Esophagus muscularis mucosa (tissue), 4 donors: ENCODE measurements at regions not wholly inside any gene's neighbourhood (a gene's known extent, or its start where the extent isn't known, plus 50 kb on each side); places are given as distances from the start of the nearest gene placed in this dataset.
"Not testable (repeated sequence)": the region's sequence is repeated elsewhere in the genome, so short reads cannot be mapped to it uniquely, and the experiment has no call there.

Experiments used
- DNase-seq: peaks from one replicate; pipeline ENCODE4 v3.0.0-alpha.2; 2017; ENCODE audit errors: extremely low spot score
- H3K27ac ChIP-seq, 4 donors: fragments of 200-600 bp; sonication (generic); replicated peaks in 1 of 4; 1 replicate in 3 of 4; 2 replicates in 1 of 4; pipeline ENCODE4 v1.5.1; 2016 to 2019; ENCODE audit warnings: mild to moderate bottlenecking in 1 of 4
- H3K27me3 ChIP-seq, 4 donors: fragments of 200-600 bp; sonication (generic); one replicate each; pipeline versions ENCODE4 v1.5.1 to v1.6.0; 2016 to 2019
- H3K36me3 ChIP-seq, 4 donors: fragments of 200-600 bp; sonication (generic); one replicate each; pipeline ENCODE4 v1.5.1; 2016 to 2019
- H3K4me1 ChIP-seq, 4 donors: fragments of 200-600 bp; sonication (generic); one replicate each; pipeline ENCODE4 v1.5.1; 2016 to 2019
- H3K4me3 ChIP-seq, 4 donors: fragments of 200-600 bp; sonication (generic); 1 replicate in 2 of 4; 2 replicates in 2 of 4; pipeline ENCODE4 v1.5.1; 2016 to 2019; ENCODE audit warnings: mild to moderate bottlenecking in 4 of 4, moderate library complexity in 1 of 4
- H3K9me3 ChIP-seq, 4 donors: fragments of 200-600 bp; sonication (generic); 1 replicate in 3 of 4; 2 replicates in 1 of 4; pipeline ENCODE4 v1.5.1; 2016 to 2019
- EP300 ChIP-seq: sonication (generic); formaldehyde crosslinking; IDR thresholded peaks from one replicate; pipeline ENCODE4 v1.6.1; 2017; ENCODE audit warnings: antibody characterized with exemption
- POLR2A ChIP-seq: fragments of 450-650 bp; IDR thresholded peaks from one replicate; pipeline ENCODE4 v1.6.1; 2017; ENCODE audit warnings: antibody characterized with exemption, moderate library complexity, mild to moderate bottlenecking, low read depth
- POLR2AphosphoS5 ChIP-seq, 2 donors: sonication (generic); formaldehyde crosslinking; IDR thresholded peaks; one replicate each; pipeline ENCODE4 v1.6.1; 2017; ENCODE audit warnings: antibody characterized with exemption in 2 of 2
- WGBS: methylation state at CpG from one replicate; pipeline ENCODE4 v1.1.5; 2018; 5-methylcytosine and 5-hydroxymethylcytosine counted together
- intact Hi-C: fragments of 100-400 bp; cut with DNase I; formaldehyde crosslinking; loops from one replicate; pipeline ENCODE4 v1.15.1; 2023
- TF ChIP-seq, protein P1 (sequence below), 3 experiments: fragments of 200-600 bp in 2 of 3; fragments of 450-650 bp in 1 of 3; sonication (generic) in 2 of 3; IDR thresholded peaks; one replicate each; pipeline ENCODE4 v1.5.1; 2017 to 2019; ENCODE audit warnings: antibody characterized with exemption in 3 of 3, mild to moderate bottlenecking in 2 of 3, moderate library complexity in 1 of 3

DNA sequence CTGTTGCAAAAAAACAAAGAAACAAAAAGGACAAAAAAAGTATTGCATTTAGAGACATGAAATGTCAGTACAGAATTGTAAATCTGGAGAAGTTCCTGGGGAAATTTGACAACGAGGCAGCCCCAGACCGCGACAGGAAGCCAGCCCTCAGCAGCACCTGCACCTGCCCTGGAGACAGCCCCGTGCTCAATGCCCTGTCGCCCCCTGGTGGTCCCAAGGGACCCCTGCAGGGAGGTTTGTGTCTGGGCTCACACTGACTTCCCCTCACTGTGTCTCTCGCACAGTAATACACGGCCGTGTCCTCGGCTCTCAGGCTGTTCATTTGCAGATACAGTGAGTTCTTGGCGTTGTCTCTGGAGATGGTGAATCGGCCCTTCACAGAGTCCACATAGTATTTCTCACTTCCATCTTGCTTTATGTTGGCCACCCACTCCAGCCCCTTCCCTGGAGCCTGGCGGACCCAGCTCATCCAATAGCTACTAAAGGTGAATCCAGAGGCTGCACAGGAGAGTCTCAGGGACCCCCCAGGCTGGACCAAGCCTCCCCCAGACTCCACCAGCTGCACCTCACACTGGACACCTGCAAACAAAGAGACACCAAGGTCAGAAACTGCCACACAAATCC is 535.6 kb downstream of the TMEM121 start:
- not testable (repeated sequence) for DNase-seq, H3K9me3 ChIP-seq
- 44% methylated on average over 12 of the region's 12 CpGs for WGBS

DNA sequence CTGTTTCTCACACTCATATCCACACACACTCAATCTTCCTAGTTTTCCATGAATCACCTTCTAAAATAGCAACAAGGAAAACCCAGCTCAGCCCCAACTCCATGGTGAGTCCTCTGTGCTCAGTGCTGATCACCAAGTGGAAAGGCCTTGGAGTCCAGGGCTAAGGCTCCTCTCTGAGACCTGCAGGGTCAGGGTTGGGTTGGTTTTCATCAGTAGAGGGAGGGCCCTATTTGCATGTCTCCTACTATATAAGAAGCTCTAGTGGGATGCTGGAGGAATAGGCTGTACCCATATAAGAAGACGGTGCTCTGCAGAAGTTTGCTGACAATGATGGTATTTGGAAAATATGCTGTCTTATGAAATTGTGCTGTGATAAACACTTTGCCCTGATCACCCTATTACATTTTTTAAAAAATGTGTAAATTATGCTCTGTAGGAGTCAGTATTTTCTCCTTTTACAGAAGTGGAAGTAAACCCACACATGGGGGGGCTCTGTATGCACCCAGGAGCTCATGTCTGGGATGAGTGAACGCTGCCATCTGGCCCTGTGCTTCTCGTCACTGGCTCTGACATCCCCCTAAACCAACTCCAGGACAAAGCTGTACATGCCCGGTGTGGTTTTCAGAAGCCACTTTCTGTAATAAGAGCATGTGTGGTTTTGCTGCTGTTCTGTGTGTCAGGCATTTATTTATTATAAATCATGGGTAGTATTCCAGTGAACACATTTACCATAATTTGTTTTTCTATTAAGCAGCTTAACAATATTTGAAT is 536.3 kb downstream of the TMEM121 start:
- Histone ChIP-seq H3K36me3 (no peaks in the 10 kb centered on the region), H3K4me1 (no peaks in the 10 kb centered on the region), H3K27ac (no peak overlapping the region), H3K9me3 (peaks cover 0 to 5% (median 0%) of the 10 kb centered on the region in 4 donors), H3K27me3 (peaks cover 0 to 59% (median 0%) of the 10 kb centered on the region in 4 donors), H3K4me3 (no peak overlapping the region)
- WGBS = 58% methylated on average over 4 of the region's 4 CpGs
- intact Hi-C loops = no loop called here
- no peak for TF ChIP-seq POLR2A
- TF ChIP-seq, protein P1, sequence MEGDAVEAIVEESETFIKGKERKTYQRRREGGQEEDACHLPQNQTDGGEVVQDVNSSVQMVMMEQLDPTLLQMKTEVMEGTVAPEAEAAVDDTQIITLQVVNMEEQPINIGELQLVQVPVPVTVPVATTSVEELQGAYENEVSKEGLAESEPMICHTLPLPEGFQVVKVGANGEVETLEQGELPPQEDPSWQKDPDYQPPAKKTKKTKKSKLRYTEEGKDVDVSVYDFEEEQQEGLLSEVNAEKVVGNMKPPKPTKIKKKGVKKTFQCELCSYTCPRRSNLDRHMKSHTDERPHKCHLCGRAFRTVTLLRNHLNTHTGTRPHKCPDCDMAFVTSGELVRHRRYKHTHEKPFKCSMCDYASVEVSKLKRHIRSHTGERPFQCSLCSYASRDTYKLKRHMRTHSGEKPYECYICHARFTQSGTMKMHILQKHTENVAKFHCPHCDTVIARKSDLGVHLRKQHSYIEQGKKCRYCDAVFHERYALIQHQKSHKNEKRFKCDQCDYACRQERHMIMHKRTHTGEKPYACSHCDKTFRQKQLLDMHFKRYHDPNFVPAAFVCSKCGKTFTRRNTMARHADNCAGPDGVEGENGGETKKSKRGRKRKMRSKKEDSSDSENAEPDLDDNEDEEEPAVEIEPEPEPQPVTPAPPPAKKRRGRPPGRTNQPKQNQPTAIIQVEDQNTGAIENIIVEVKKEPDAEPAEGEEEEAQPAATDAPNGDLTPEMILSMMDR (IDR thresholded peaks at IDR 0.05) = no peak
- TF ChIP-seq EP300 = no peak
- TF ChIP-seq POLR2AphosphoS5 (IDR thresholded peaks at IDR 0.05) = no peak
- no peak for DNase-seq

More for the DNA sequence above, 535.6 kb downstream of the TMEM121 start:
- H3K4me3 ChIP-seq, H3K27ac ChIP-seq, intact Hi-C loops, H3K4me1 ChIP-seq, H3K36me3 ChIP-seq: not testable (repeated sequence)
- TF ChIP-seq, protein P1 (IDR thresholded peaks at IDR 0.05) = peak in 1 of 3 experiments; percentile 18
- peaks cover 0 to 59% (median 0%) of the 10 kb centered on the region in 4 donors for H3K27me3 ChIP-seq

DNA sequence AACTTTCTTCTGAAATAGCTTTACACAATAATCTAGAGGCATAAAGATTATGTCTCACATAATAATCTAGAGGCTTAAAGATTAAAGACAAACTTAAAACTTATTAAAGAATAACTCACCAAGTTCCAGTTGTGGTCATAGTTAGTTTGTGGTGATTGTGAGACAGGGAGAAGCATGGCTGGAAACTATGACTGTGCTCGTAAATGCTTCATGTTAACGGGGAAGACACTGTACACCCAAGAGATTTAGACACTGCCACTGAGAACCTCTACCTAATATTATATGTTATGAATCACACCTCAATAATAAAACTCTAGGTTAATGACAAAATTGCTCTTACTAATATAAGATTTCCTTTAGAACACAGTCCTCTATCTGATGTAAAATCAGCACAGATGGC is 541.6 kb downstream of the TMEM121 start:
- 78% methylated on average over 2 of the region's 2 CpGs for WGBS
- Histone ChIP-seq H3K36me3 (no peaks in the 10 kb centered on the region), H3K27ac (no peak overlapping the region), H3K4me3 (no peak overlapping the region), H3K27me3 (peaks cover 0 to 17% (median 0%) of the 10 kb centered on the region in 4 donors), H3K4me1 (no peaks in the 10 kb centered on the region), H3K9me3 (peaks cover 0 to 5% (median 0%) of the 10 kb centered on the region in 4 donors)
- no peak for DNase-seq
- TF ChIP-seq EP300 = no peak
- TF ChIP-seq, protein P1 (IDR thresholded peaks at IDR 0.05) = no peak
- TF ChIP-seq POLR2A = no peak
- TF ChIP-seq POLR2AphosphoS5 (IDR thresholded peaks at IDR 0.05) = no peak
- intact Hi-C loops = no loop called here

DNA sequence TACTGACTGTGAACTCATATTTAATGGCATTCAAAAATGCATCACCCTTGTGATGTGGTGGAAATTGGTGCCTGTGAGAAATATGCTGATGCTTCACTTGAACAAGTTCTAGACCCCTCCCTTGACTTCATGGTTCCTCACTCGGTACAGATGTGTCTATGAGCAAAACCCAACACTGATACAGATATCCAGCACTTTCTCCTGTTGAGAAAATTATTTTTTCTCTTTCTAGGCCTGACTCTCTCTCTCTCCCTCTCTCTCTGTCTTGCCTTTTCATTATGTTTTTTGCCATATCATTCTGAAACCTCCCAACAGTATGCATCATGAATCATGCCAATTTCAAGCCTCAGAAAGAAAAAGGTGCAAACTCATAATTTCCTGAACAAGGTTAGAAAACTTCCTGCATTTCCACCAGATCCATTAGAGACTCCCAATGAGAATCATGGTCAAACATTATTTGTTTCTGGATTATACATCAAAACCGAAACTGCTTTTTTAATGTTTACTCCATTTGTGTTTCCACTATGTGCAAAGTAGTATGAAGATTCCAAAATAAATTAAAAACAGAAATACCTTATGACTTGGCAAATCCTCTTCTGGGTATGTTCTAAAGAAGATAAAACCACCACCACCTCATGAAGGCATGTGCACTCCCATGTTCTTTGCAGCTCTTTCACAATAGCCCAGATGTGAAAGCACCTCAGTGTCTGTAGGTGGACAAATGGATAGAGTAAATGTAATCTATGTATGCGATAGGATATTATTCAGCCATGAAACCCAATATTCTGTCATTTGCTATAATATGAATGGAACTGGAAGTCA is 543.6 kb downstream of the TMEM121 start:
- Histone ChIP-seq H3K36me3 (no peaks in the 10 kb centered on the region), H3K27me3 (no peaks in the 10 kb centered on the region), H3K4me1 (no peaks in the 10 kb centered on the region), H3K4me3 (no peak overlapping the region), H3K9me3 (peaks cover 0 to 3% (median 0%) of the 10 kb centered on the region in 4 donors), H3K27ac (no peak overlapping the region)
- WGBS = 58% methylated on average over 3 of the region's 3 CpGs
- intact Hi-C loops = no loop called here
- no peak for DNase-seq
- TF ChIP-seq POLR2AphosphoS5 (IDR thresholded peaks at IDR 0.05) = no peak
- no peak for TF ChIP-seq POLR2A
- TF ChIP-seq, protein P1 (IDR thresholded peaks at IDR 0.05) = no peak
- no peak for TF ChIP-seq EP300
